ENCODE measurements at regions not wholly inside any gene's neighbourhood (a gene's known extent, or its start where the extent isn't known, plus 50 kb on each side); places are given as distances from the start of the nearest gene placed in this dataset.
"Not testable (repeated sequence)": the region's sequence is repeated elsewhere in the genome, so short reads cannot be mapped to it uniquely, and the experiment has no call there.

- H3K4me1 Mint-ChIP-seq (ENCODE audit: low read depth); H3K27me3 Mint-ChIP-seq; CTCF ChIA-PET; H3K27ac Mint-ChIP-seq; DNase-seq; ATAC-seq; intact Hi-C loops (cut with micrococcal nuclease); H3K36me3 Mint-ChIP-seq (ENCODE audit: low read depth); POLR2A ChIA-PET; H3K9me3 Mint-ChIP-seq; H3K4me3 Mint-ChIP-seq: not testable (repeated sequence)
Measured at GRCh38 chr2:87395784-87396183, 352.1 kb upstream of the PLGLB2 start.

DNA sequence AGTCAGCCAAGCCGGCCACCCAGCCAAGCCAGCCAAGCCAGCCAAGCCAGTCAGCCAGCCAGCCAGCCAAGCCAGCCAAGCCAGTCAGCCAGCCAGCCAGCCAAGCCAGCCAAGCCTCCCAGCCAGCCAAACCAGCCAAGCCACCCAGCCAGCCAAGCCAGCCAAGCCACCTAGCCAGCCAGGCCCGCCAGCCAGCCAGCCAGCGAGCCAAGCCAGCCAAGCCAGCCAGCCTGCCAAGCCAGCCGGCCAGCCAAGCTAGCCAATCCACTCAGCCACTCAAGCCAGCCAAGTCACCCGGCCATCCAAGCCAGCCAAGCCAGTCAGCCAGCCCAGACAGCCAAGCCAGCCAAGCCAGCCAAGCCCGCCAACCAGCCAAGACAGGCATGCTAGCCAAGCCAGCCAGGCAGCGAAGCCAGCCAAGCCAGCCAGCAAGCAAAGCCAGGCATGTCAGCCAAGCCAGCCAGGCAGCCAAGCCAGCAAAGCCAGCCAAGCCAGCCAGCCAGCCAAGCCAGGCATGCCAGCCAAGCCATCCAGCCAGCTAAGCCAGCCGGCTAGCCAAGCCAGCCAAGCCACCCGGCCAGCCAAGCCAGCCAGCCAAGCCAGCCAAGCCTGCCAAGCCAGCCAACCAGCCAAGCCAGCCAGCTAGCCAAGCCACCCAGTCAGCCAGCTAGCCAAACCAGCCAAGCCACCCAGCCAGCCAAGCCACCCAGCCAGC lies 351.2 kb upstream of the PLGLB2 start:
- ATAC-seq; H3K27me3 Mint-ChIP-seq; H3K36me3 Mint-ChIP-seq (ENCODE audit: low read depth); intact Hi-C loops (cut with micrococcal nuclease); H3K9me3 Mint-ChIP-seq; DNase-seq; CTCF ChIA-PET; H3K4me3 Mint-ChIP-seq; H3K27ac Mint-ChIP-seq; POLR2A ChIA-PET; H3K4me1 Mint-ChIP-seq (ENCODE audit: low read depth): not testable (repeated sequence)

DNA sequence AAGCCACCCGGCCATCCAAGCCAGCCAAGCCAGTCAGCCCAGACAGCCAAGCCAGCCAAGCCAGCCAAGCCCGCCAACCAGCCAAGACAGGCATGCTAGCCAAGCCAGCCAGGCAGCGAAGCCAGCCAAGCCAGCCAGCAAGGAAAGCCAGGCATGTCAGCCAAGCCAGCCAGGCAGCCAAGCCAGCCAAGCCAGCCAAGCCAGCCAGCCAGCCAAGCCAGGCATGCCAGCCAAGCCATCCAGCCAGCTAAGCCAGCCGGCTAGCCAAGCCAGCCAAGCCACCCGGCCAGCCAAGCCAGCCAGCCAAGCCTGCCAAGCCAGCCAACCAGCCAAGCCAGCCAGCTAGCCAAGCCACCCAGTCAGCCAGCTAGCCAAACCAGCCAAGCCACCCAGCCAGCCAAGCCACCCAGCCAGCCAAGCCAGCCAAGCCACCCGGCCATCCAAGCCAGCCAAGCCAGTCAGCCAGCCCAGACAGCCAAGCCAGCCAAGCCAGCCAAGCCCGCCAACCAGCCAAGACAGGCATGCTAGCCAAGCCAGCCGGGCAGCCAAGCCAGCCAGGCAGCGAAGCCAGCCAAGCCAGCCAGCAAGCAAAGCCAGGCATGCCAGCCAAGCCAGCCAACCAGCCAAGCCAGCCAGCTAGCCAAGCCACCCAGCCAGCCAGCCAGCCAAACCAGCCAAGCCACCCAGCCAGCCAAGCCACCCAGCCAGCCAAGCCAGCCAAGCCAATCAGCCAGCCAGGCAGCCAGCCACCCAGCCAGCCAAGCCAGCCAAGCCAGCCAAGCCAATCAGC lies 350.4 kb upstream of the PLGLB2 start:
- ATAC-seq; H3K27me3 Mint-ChIP-seq; H3K36me3 Mint-ChIP-seq (ENCODE audit: low read depth); intact Hi-C loops (cut with micrococcal nuclease); POLR2A ChIA-PET; CTCF ChIA-PET; DNase-seq; H3K27ac Mint-ChIP-seq; H3K4me3 Mint-ChIP-seq; H3K4me1 Mint-ChIP-seq (ENCODE audit: low read depth); H3K9me3 Mint-ChIP-seq: not testable (repeated sequence)

- H3K9me3 Mint-ChIP-seq; ATAC-seq; H3K4me1 Mint-ChIP-seq (ENCODE audit: low read depth); H3K27ac Mint-ChIP-seq; CTCF ChIA-PET; DNase-seq; H3K4me3 Mint-ChIP-seq; H3K36me3 Mint-ChIP-seq (ENCODE audit: low read depth); H3K27me3 Mint-ChIP-seq; intact Hi-C loops (cut with micrococcal nuclease); POLR2A ChIA-PET: not testable (repeated sequence)
Measured at GRCh38 chr2:87398567-87399305, 349.2 kb upstream of the PLGLB2 start.

DNA sequence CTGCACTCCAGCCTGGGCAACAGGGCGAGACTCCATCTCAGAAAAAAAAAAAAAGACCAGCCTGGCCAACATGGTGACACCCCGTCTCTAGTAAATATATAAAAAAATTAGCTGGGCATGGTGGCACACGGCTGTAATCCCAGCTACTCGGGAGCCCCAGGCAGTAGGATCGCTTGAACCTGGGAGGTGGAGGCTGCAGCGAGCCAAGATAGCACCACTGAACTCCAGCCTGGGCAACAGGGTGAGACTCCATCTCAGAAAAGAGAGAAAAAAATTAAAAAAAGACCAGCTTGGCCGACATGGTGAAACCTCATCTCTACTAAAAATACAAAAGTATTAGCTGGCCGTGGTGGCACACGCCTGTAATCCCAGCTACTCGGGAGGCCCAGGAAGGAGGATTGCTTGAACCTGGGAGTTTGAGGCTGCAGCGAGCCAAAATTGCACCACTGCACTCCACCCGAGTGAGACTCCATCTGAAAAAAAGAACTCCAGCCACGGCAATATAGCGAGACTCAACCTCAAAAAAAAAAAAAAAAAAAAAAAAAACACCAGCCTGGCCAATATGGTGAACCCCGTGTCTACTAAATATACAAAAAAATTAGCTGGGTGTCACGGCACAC lies 346.1 kb upstream of the PLGLB2 start:
- no peaks in the 10 kb centered on the region for H3K36me3 Mint-ChIP-seq (ENCODE audit: low read depth)
- peaks cover 3% of the 10 kb centered on the region for H3K9me3 Mint-ChIP-seq
- H3K27me3 Mint-ChIP-seq = no peaks in the 10 kb centered on the region
- intact Hi-C loops (cut with micrococcal nuclease) = no loop called here
- H3K4me1 Mint-ChIP-seq (ENCODE audit: low read depth) = no peaks in the 10 kb centered on the region
- DNase-seq (no peak), ATAC-seq (no peak)
- ChIA-PET POLR2A (no interaction called here), CTCF (no interaction called here)
- TF ChIP-seq CTCF (IDR thresholded peaks at IDR 0.05) = no peak
- H3K4me3 Mint-ChIP-seq = no peak overlapping the region
- no peak overlapping the region for H3K27ac Mint-ChIP-seq

DNA sequence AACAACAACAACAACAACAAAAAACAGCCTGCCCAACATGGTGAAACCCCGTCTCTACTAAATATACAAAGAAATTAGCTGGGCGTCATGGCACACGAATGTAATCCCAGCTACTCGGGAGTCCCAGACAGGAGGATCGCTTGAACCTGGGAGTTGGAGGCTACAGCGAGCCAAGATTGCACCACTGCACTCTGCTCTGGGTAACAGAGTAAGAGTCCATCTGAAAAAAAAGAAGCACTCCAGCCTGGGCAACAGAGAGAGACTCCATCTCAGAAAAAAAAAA lies 344.1 kb upstream of the PLGLB2 start:
- Mint-ChIP-seq H3K9me3 (peaks cover 3% of the 10 kb centered on the region), H3K4me3 (no peak overlapping the region), H3K4me1 (ENCODE audit: low read depth) (no peaks in the 10 kb centered on the region), H3K27ac (no peak overlapping the region), H3K27me3 (no peaks in the 10 kb centered on the region), H3K36me3 (ENCODE audit: low read depth) (no peaks in the 10 kb centered on the region)
- ATAC-seq (no peak), DNase-seq (no peak)
- ChIA-PET POLR2A (no interaction called here), CTCF (no interaction called here)
- TF ChIP-seq CTCF (IDR thresholded peaks at IDR 0.05) = no peak
- intact Hi-C loops (cut with micrococcal nuclease) = no loop called here

DNA sequence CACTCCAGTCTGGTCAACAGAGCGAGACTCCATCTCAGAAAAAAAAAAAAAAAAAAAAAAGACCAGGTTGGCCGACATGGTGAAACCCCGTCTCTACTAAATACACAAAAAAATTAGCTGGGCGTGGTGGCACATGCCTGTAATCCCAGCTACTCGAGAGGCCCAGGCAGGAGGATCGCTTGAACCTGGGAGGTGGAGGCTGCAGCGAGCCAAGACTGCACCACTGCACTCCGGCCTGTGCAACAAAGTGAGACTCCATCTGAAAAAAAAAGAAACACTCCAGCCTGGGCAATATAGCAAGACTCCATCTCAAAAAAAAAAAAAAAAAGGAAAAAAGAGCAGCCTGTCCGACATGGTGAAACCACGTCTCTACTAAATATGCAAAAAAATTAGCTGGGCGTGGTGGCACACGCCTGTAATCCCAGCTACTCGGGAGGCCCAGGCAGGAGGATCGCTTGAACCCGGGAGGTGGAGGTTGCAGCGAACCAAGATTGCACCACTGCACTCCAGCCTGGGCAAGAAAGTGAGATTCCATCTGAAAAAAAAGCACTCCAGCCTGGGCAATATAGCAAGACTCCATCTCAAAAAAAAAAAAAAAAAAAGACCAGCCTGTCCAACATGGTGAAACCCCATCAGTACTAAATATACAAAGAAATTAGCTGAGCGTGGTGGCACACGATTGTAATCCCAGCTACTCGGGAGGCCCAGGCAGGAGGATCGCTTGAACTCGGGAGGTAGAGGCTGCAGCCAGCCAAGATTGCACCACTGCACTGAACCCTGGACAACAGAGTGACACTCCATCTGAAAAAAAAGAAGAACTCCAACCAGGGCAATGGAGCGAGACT lies 343.3 kb upstream of the PLGLB2 start:
- ATAC-seq; CTCF ChIA-PET; H3K9me3 Mint-ChIP-seq; H3K27ac Mint-ChIP-seq; H3K27me3 Mint-ChIP-seq; H3K36me3 Mint-ChIP-seq (ENCODE audit: low read depth); intact Hi-C loops (cut with micrococcal nuclease); H3K4me3 Mint-ChIP-seq; DNase-seq; H3K4me1 Mint-ChIP-seq (ENCODE audit: low read depth); POLR2A ChIA-PET: not testable (repeated sequence)

GRCh38 chr2:87405531-87406216 lies 342.2 kb upstream of the PLGLB2 start:
- H3K9me3 Mint-ChIP-seq; H3K27ac Mint-ChIP-seq; POLR2A ChIA-PET; H3K36me3 Mint-ChIP-seq (ENCODE audit: low read depth); H3K4me1 Mint-ChIP-seq (ENCODE audit: low read depth); H3K4me3 Mint-ChIP-seq; DNase-seq; CTCF ChIA-PET; ATAC-seq; H3K27me3 Mint-ChIP-seq; intact Hi-C loops (cut with micrococcal nuclease): not testable (repeated sequence)
